SK-N-SH treated with all-trans-retinoic acid at 6 μM for 48 hours (cell line): ENCODE measurements at regions not wholly inside any gene's neighbourhood (a gene's known extent, or its start where the extent isn't known, plus 50 kb on each side); places are given as distances from the start of the nearest gene placed in this dataset.

ENCODE experiments used
- ATAC-seq: fragments of 200-7000 bp; cut with Tn5 transposase; 3 replicates; pipeline ENCODE4 v1.9.1; 2020; ENCODE audit warnings: mild to moderate bottlenecking, moderate library complexity
- ARNTL ChIP-seq: fragments of 450-650 bp; formaldehyde crosslinking; IDR thresholded peaks from 2 replicates; pipeline ENCODE4 v1.5.0; 2020; ENCODE audit warnings: low read depth, mild to moderate bottlenecking, moderate library complexity, borderline replicate concordance
- BACH2 ChIP-seq: fragments of 250-450 bp; sonication (Bioruptor Pico); IDR thresholded peaks from 2 replicates; pipeline ENCODE4 v1.9.0; 2021; ENCODE audit warnings: mild to moderate bottlenecking, borderline replicate concordance
- ESRRG ChIP-seq: fragments of 250-450 bp; sonication (Bioruptor Pico); IDR thresholded peaks from 2 replicates; pipeline ENCODE4 v1.6.1; 2021; ENCODE audit warnings: mild to moderate bottlenecking
- ISL1 ChIP-seq: fragments of 250-450 bp; sonication (Bioruptor Pico); IDR thresholded peaks from 2 replicates; pipeline ENCODE4 v2.1.2; 2022; ENCODE audit warnings: mild to moderate bottlenecking, moderate library complexity
- RARB ChIP-seq: fragments of 250-450 bp; sonication (Bioruptor Pico); IDR thresholded peaks from 2 replicates; pipeline ENCODE4 v1.8.0; 2021; ENCODE audit warnings: mild to moderate bottlenecking, moderate library complexity
- SNAI2 ChIP-seq: fragments of 250-450 bp; sonication (Bioruptor Pico); IDR thresholded peaks from 2 replicates; pipeline ENCODE4 v1.5.0; 2020; ENCODE audit warnings: mild to moderate bottlenecking, moderate library complexity
- TCF4 ChIP-seq: fragments of 250-450 bp; sonication (Bioruptor Pico); IDR thresholded peaks from 2 replicates; pipeline ENCODE4 v1.8.0; 2021; ENCODE audit warnings: mild to moderate bottlenecking, moderate library complexity, borderline replicate concordance
- TOX ChIP-seq: fragments of 250-450 bp; sonication (Bioruptor Pico); IDR thresholded peaks from 2 replicates; pipeline ENCODE4 v1.8.0; 2021; ENCODE audit warnings: mild to moderate bottlenecking, moderate library complexity, borderline replicate concordance
- ZFP30 ChIP-seq: fragments of 450-650 bp; formaldehyde crosslinking; IDR thresholded peaks from 2 replicates; pipeline ENCODE4 v1.5.0; 2022; ENCODE audit warnings: mild to moderate bottlenecking, moderate library complexity
- ZNF565 ChIP-seq: fragments of 450-650 bp; formaldehyde crosslinking; conservative IDR thresholded peaks from 2 replicates; pipeline ENCODE4 v1.5.0; 2020; ENCODE audit warnings: low read depth, mild to moderate bottlenecking, moderate library complexity
- ZNF70 ChIP-seq: fragments of 450-650 bp; formaldehyde crosslinking; IDR thresholded peaks from 2 replicates; pipeline ENCODE4 v1.5.0; 2020; ENCODE audit warnings: mild to moderate bottlenecking, moderate library complexity
- ZNF8 ChIP-seq: fragments of 450-650 bp; formaldehyde crosslinking; IDR thresholded peaks from 2 replicates; pipeline ENCODE4 v1.5.0; 2020; ENCODE audit warnings: mild to moderate bottlenecking, moderate library complexity
- TF ChIP-seq, protein P1 (sequence below): fragments of 250-450 bp; sonication (Bioruptor Pico); IDR thresholded peaks from 2 replicates; pipeline ENCODE4 v1.8.0; 2021; ENCODE audit warnings: low read depth, mild to moderate bottlenecking, moderate library complexity, borderline replicate concordance
- TF ChIP-seq, protein P2 (sequence below): fragments of 250-450 bp; sonication (Bioruptor Pico); IDR thresholded peaks from 2 replicates; pipeline ENCODE4 v1.5.0; 2020; ENCODE audit warnings: mild to moderate bottlenecking, moderate library complexity
- TF ChIP-seq, protein P3 (sequence below): fragments of 250-450 bp; sonication (Bioruptor Pico); IDR thresholded peaks from 2 replicates; pipeline ENCODE4 v1.8.0; 2020; ENCODE audit warnings: mild to moderate bottlenecking, moderate library complexity, borderline replicate concordance

DNA sequence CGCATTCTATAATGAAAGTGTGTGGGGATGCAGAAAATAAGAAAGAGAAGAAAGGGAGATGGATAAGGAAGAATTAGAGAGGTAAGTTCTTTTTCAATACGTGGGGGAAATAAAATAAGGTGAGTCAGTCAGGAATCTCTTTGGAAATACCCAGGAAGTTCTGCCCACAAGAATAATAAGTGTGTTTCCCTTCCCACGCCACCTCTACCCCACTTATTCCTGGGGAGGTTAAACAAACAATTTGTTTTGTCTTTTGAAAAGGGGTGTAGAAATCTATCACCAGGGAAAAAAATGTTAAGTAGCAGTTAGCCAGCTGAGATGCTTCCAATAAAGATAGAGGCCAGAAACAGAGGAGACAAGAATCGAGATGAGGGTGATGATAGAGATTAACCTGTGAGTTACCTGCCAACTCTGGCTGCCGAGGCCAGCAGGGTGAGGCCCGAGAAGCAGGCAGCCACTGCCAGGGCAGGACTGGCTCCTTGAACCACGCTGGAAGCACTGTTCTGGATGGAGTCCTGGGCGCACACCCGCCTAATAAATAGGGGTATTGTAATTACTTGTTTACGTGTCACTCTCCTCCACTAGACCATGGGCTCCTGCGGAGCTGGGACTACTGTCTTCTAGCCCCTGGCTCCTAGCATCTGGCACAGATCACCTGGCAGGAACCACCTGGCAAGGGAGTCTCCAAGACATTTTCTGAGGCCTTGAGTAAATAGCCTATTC, 191.3 kb downstream of the FGFR2 start (continued):
- TF ChIP-seq ARNTL (CRISPR knock-in tag), result no peak
- TF ChIP-seq TCF4 (CRISPR knock-in tag), result no peak
- TF ChIP-seq ZNF565 (CRISPR knock-in tag), result no peak
- TF ChIP-seq, all 23 proteins: peak for 0

DNA sequence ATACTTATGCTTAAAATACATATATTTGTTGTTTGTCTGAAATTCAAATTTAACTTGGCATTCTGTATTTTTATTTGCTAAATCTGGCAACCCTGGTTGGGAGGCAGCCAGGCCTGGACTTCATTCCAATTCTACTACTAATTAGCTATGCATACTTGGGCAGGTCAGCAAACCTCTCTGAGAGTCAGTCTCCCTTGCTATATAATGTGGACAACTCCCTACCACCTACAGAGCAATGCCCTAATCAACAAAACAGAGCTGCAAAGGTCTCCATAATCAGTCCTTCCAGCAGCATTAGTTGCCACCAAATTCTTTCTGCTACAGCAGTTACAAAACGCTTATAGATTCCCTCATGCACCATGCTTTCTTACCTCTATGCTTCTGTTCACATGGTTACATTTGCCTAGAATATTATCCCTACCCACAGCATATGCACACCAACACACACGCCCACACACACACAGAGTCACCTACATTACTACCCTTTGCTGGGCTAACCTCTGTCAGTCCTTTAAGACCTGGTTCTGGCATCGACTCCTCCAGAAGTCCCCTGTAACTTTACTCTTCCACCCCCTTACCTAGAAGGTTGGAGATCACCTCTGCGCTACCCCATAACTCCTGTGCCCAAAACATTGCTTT, 188.7 kb downstream of the FGFR2 start:
- TF ChIP-seq ZNF565 (CRISPR knock-in tag) (no peak), ESRRG (CRISPR knock-in tag) (no peak), RARB (CRISPR knock-in tag) (no peak), ZFP30 (CRISPR knock-in tag) (no peak), ISL1 (CRISPR knock-in tag) (no peak)
- TF ChIP-seq, protein P1, sequence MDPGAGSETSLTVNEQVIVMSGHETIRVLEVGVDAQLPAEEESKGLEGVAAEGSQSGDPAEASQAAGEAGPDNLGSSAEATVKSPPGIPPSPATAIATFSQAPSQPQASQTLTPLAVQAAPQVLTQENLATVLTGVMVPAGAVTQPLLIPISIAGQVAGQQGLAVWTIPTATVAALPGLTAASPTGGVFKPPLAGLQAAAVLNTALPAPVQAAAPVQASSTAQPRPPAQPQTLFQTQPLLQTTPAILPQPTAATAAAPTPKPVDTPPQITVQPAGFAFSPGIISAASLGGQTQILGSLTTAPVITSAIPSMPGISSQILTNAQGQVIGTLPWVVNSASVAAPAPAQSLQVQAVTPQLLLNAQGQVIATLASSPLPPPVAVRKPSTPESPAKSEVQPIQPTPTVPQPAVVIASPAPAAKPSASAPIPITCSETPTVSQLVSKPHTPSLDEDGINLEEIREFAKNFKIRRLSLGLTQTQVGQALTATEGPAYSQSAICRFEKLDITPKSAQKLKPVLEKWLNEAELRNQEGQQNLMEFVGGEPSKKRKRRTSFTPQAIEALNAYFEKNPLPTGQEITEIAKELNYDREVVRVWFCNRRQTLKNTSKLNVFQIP, result no peak
- TF ChIP-seq, protein P2, sequence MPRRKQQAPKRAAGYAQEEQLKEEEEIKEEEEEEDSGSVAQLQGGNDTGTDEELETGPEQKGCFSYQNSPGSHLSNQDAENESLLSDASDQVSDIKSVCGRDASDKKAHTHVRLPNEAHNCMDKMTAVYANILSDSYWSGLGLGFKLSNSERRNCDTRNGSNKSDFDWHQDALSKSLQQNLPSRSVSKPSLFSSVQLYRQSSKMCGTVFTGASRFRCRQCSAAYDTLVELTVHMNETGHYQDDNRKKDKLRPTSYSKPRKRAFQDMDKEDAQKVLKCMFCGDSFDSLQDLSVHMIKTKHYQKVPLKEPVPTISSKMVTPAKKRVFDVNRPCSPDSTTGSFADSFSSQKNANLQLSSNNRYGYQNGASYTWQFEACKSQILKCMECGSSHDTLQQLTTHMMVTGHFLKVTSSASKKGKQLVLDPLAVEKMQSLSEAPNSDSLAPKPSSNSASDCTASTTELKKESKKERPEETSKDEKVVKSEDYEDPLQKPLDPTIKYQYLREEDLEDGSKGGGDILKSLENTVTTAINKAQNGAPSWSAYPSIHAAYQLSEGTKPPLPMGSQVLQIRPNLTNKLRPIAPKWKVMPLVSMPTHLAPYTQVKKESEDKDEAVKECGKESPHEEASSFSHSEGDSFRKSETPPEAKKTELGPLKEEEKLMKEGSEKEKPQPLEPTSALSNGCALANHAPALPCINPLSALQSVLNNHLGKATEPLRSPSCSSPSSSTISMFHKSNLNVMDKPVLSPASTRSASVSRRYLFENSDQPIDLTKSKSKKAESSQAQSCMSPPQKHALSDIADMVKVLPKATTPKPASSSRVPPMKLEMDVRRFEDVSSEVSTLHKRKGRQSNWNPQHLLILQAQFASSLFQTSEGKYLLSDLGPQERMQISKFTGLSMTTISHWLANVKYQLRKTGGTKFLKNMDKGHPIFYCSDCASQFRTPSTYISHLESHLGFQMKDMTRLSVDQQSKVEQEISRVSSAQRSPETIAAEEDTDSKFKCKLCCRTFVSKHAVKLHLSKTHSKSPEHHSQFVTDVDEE, result no peak
- no peak for ATAC-seq

GRCh38 chr10:121411004-121411403, 187.2 kb downstream of the FGFR2 start:
- no peak for TF ChIP-seq BACH2
- TF ChIP-seq TOX (CRISPR knock-in tag), result no peak
- TF ChIP-seq TCF4 (CRISPR knock-in tag), result no peak
- TF ChIP-seq ZNF70 (CRISPR knock-in tag), result no peak
- TF ChIP-seq, protein P3, sequence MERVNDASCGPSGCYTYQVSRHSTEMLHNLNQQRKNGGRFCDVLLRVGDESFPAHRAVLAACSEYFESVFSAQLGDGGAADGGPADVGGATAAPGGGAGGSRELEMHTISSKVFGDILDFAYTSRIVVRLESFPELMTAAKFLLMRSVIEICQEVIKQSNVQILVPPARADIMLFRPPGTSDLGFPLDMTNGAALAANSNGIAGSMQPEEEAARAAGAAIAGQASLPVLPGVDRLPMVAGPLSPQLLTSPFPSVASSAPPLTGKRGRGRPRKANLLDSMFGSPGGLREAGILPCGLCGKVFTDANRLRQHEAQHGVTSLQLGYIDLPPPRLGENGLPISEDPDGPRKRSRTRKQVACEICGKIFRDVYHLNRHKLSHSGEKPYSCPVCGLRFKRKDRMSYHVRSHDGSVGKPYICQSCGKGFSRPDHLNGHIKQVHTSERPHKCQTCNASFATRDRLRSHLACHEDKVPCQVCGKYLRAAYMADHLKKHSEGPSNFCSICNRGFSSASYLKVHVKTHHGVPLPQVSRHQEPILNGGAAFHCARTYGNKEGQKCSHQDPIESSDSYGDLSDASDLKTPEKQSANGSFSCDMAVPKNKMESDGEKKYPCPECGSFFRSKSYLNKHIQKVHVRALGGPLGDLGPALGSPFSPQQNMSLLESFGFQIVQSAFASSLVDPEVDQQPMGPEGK (CRISPR knock-in tag), result no peak
- no peak for TF ChIP-seq ISL1 (CRISPR knock-in tag)
- ATAC-seq, result no peak

DNA sequence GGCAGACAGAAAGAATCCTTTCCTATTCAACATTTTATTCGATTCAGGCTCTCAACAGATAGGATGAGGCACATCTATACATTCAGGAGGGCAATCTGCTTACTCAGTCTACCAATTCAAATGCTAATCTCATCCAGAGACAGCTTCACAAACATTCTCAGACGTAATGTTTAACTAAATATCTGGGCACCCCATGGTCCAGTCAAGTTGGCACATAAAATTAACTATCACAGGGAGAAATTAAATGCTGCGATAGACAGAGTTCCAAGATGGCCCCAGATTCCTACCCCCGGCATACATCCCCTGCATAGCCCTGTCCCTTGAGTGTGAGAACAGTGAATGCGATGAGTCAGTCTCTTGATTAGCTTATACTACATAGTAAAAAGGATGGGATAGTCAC, 184.3 kb downstream of the FGFR2 start:
- no peak for ATAC-seq

GRCh38 chr10:121414366-121415062, 183.7 kb downstream of the FGFR2 start:
- no peak for ATAC-seq
- no peak for TF ChIP-seq ZNF8 (CRISPR knock-in tag)
- TF ChIP-seq, all 23 proteins: peak for 0

More for the DNA sequence above, 184.3 kb downstream of the FGFR2 start:
- no peak for TF ChIP-seq SNAI2 (CRISPR knock-in tag)

DNA sequence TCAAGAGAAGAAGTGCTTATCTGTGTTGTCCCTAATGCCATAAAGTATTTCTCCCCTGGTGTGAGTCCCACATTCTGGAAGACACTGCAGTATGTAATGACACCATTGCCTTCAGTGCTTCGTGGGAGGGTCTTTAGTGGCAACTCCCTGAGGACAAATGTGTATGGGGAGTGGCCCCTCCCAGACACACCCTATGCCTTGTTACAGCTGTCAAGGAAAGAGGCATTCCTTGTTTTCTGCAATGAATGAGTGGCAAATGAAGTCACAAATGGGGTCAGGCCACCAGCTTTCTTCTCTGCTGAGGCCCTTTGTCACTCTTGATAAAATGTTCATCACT, 183.2 kb downstream of the FGFR2 start:
- ATAC-seq, result no peak
- no peak for TF ChIP-seq ZNF70 (CRISPR knock-in tag)
- TF ChIP-seq ARNTL (CRISPR knock-in tag), result no peak
- TF ChIP-seq, all 23 proteins: peak for 0
